ENCODE measurements at regions not wholly inside any gene's neighbourhood (a gene's known extent, or its start where the extent isn't known, plus 50 kb on each side); places are given as distances from the start of the nearest gene placed in this dataset.

DNA sequence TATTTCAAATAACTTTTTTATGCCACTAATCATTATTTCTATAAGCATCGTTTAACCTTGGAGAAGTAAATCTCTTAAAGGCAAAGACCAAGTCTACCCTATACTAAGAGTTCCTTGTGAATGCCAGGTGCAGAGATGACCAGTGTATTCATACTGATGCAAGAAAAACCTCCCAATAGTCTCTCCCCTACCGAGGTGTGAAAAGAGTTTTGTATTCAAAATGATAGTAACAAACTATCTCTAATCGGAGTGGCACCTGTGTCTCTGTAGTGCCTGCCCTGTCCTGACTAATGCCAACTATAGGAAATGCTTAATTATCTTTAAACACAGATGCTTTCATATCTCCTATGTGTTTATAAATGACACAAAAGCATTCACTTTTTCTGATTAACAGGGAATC lies 798.5 kb downstream of the TRIB2 start:
- TF ChIP-seq GATA2 (IDR thresholded peaks at IDR 0.05; ENCODE audit: low read depth, low read length) (no peak), GATA3 (IDR thresholded peaks at IDR 0.05; ENCODE audit: low read depth, low read length) (no peak)

All from SH-SY5Y (cell line).